ENCODE measurements at regions not wholly inside any gene's neighbourhood (a gene's known extent, or its start where the extent isn't known, plus 50 kb on each side); places are given as distances from the start of the nearest gene placed in this dataset.
"Not testable (repeated sequence)": the region's sequence is repeated elsewhere in the genome, so short reads cannot be mapped to it uniquely, and the experiment has no call there.

DNA sequence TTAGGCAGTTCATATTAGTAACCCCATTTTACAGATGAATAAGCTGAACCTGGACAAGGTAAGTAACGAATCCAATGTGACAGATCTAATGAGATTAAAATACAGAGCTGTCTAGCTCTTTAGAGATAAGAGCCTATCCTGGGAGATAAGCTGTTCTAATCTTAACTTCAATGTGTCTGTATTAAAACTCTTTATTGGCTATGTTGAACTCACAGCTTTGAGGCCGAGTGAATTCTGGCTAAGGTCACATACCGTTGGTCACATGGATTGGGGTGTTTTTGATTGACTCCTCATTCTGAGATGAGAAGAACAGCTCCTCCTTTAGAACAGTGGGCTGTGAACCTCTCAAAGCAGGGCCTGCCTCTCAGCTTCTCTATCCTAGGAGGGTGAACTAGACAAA lies 113.4 kb upstream of the EEPD1 start:
- DNase-seq = no peak

DNA sequence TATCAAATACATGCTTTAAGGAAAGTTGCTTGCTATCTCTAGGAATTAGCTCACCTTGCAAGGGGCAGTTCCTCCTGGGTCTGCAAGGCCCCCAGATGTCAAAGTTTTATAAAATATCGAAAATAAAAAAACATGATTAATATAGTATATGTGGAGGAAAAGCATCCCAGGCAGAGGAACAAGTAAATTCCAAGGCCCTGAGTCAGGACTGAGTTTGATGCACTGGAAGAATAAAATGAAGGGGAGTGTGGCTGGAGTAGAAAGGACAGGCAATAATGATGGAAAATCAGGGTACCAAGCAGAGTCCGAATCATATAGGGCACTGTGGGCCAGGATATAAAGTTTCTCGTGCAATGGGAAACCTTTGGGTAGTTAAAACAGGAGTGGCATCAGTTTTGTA lies 112.4 kb upstream of the EEPD1 start:
- DNase-seq = no peak

DNA sequence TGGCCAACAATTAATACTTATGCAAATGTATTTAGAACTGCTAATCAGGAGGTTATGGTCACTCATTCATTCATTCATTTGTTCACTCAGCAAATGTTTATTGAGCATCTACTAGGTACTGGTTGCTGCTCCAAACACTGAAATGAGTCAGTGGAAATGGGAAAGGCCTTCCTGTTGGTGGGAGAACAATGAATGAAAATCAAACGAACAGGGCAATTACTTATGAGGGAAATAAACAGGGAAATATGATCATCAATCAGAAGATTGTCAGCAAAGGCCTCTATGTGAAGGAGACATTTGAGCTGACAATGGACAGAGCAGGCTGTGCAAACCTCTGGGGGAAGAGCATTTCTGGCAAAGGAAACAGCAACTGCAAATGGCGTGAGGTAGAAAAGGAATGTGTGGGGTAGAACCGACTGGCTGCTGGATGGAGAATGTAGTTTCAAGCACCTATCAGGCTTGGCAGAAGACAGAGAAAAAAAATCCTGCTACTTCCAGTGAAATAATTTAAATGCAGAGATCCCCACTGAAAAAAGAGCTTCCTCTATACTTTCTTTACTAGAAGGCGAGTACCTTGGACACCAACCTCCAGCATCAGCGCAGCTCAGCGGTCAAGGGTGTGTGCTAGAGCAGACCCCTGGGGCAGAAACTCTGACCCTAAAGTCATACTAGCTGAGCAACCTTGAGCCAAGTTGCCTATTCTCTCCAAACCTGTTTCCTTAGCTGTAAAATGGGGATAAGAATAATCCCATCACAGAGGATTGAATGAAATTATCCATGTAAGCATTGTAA lies 108.8 kb upstream of the EEPD1 start:
- DNase-seq = no peak

DNA sequence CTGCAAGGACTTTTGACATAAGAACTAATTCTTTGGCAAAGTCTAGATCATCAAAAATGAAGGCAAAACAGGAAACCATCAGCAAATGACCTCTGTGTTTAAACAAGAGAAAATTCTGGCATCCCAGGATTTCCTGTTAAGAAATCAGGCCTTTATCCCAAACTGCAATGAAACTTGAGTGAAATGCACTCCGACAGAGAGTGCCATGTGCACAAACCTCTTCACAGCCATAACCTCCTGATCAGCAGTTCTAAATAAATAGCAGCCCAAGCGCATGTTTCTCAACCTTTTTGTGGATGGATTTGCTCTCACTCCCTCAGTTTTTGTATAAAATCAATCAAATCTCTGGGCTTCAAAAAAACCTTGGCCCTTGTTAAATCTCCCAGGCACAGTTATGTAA lies 107.7 kb upstream of the EEPD1 start:
- DNase-seq = no peak

DNA sequence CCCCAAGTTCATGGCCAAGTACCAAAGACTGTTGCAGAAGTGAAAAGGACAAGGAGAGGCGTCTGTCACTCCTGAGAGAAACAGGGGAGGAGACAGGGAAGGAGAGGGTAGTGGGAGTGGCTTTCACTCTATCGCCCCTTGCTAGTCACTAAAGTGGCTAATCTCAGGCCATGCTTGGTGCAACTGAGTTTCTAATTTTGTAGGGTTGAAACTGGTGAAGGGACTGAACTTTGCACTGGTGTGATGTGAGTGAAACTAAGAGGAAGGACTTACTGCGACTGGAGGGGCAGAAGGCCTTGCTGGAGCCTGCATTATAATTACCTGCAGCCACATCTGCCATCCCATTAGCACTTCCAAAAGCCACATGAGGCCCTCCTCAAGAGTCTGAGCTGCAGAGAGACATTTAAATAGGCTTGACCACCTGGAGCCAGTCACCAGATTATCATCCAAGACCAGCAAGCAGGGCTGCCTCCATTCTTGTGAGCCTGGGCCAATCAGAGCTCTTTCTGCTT lies 107.2 kb upstream of the EEPD1 start:
- no peak for DNase-seq

DNA sequence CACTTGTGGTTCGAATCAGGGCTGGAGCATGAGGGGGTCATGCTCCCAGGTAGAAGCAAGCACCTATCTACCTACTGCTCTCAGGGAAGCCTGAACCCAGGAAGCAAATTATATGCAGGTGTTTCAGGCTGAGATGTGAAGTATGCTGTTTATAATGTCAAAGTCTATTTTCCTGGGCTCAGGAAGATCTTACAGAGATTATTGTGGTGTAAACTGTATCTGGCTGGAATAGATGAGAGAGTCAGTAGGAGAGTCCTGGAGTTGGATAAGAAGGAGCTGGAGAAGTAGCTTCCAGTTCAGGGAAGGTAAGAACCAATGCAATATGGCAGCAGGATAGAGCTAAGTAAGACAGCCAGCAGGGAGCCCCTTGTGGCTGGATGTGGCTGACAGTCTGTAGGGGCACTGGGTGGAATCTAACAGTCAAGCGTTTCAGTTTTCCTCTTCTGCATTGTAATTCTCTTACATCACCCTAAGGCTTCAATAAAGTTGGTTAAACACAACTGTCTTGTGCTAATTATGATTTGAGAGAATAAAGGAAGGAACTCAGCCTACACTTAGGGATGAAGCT lies 105.9 kb upstream of the EEPD1 start:
- DNase-seq = peak; percentile 36

DNA sequence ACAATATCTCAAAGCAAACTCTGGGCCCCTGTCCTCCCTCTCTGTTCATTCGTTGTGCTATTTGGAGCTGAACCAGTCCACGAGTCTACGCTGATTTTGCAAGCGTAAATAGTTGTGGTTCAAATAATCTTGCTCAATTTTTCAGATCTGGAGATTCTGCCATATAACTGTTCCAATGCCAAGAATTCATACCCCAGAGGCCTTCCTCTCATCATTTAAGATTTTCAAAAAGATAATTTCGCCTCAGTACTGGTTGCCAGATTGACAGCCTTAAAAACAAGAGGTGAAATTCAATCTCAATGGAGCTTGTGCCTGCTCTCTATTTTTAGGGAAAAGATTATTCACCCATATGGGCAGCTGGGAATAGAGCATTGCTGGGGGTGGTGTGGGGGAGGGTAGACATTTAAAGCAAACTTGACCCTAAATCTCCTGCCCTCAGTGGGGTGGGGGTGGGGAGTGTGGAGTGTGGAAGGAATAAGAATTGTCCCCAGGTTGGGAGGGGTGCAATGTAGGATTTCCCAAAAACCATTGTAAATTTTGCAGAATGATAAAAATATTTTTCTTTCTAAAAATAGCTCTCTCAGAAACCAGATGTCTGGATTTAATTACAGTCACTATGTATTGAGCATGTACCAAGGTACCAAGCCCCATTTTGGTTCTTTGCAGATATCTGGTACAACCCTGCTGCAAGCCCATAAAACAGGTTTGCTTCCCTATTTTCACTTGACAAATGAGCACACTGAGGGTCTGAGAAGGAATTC lies 104.7 kb upstream of the EEPD1 start:
- no peak for DNase-seq

DNA sequence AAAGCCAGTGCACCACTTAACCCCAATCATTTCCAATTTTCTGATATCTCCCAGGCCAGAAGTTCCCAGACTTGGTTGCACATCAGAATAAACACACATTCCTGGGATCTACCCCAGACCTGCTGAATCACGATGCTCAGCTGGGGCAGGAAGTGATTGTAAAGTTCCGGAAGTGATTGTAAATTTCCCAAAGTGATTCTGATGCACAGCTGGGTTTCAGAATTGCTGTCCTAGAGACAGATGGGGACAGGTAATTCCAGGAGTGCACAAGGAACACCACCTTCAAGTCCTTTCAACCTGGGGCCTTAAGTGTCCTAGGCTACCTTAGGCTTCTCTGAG lies 104.2 kb upstream of the EEPD1 start:
- no peak for DNase-seq

DNA sequence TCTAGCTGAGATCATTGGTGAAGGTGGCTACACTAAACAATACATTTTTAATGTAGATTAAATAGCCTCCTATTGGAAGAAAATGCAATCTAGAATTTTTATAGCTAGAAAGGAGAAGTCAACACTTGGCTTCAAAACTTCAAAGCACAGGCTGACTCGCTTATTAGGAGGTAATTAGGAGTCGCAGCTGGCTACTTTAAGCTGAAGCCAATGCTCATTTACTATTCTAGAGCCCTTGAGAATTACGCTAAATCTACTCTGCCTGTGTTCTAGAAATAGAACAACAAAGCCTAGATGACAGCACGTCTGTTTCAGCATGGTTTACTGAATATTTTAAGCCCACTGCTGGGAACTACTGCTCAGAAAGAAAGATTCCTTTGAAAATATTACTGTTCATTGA lies 101.6 kb upstream of the EEPD1 start:
- no peak for DNase-seq

DNA sequence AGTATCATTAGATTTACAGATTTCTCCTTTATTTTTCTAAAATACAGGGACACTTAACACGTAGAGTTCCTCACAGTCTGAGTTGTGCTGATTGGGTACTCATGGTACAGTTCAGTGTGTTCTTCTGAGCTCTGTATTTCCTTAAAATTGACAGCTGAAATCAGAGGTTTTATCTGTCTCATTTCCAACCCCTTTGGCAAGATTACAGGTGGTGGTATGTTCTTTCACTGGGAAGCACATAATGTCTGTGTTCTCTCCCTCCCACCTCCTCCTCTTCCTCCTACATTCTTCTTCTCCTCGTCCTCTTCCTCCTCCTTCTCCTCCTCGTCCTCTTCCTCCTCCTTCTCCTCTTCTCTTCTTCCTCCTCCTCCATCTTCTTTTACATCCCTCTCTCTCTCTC lies 99.5 kb upstream of the EEPD1 start:
- no peak for DNase-seq

DNA sequence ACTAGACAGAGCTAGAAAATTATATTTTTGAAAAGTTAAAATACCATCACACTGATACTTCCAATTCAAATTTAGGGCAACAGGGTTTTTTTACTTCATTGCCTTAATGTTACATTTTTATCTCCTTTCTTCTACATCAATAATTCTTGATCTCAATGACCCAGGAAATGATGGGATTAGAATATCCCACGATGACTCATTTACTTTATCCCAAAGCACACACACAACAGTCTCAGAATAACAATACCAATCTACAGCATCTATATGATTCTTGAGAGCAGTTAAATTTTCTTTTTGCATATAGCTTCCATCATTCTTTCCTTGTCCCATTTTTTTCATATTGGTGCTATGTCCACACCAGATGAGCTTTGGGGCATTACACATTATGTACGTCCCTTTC lies 98.4 kb upstream of the EEPD1 start:
- no peak for DNase-seq

DNA sequence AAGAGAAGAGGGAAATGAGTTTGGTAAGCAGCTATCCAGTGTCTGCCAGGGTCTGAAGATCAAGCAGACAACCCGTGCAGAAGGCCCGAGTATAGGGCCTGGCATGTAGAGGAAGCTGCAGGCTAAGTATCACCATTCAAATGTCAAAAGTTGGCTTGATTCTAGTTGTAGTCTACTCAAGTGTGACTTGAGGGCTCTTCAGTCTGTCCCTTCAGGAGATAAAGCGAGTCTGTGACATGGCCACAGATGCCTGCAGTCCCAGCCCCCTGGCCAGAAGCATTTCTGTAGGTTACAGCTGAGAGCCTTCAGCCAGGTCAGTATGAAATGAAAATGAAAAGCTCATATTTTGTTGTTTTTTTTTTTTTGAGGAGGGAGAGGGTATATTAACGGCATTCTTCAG lies 97.8 kb upstream of the EEPD1 start:
- DNase-seq = no peak

DNA sequence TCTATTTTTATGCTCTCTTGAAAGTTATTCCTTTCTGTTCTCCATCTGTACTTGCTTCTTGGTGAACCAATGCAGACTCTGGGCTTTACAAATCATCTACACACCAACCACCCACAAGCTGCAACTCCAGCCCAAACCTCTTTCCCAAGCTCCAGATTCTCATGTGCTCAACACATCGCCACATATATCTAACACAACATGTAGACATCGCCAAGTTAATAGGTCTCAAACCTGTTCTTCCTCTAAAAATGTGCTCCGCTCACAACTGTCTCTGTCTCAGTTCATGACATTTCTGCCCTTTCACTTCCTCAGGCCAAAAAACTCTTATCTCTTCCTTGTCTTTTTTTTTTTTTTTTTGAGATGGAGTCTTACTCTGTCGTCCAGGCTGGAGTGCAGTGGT lies 95.7 kb upstream of the EEPD1 start:
- DNase-seq = no peak

DNA sequence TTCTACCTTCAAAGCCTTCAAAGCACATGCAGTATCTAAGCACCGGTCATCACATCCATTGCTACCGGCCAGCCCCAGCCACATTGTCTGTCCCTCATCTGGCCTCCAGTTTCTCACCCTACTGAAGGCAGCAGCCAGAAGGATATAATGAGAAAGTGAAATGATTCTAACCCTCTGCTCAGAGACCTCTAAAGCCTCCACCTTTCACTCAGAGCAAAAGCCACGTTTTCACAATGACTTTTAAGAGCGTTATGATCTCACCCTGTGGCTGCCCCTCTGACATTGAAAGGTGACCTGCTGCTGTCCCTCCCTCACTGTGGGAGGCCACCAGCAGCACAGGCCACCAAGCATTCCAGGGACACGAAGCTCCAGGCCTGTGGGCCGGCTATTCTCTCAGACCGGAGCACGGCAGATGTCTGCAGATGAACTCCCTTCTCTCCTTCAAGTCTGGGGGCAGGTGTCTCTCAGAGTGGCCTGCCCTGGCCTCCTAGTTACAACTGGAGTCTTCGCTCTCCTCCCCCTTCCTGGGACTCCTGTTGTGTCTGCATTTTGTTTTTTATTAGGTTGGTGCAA lies 94.9 kb upstream of the EEPD1 start:
- no peak for DNase-seq

DNA sequence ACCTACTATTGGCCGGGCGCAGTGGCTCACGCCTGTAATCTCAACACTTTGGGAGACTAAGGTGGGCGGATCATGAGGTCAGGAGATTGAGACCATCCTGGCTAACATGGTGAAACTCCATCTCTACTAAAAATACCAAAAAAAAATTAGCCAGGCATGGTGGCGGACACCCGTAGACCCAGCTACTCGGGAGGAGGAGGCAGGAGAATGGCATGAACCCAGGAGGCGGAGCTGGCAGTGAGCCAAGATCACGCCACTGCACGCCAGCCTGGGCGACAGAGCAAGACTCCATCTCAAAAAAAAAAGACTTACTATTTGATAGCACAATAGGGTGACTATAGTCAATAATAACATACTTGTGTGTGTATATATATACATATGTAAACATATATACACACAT lies 92.7 kb upstream of the EEPD1 start:
- not testable (repeated sequence) for DNase-seq

DNA sequence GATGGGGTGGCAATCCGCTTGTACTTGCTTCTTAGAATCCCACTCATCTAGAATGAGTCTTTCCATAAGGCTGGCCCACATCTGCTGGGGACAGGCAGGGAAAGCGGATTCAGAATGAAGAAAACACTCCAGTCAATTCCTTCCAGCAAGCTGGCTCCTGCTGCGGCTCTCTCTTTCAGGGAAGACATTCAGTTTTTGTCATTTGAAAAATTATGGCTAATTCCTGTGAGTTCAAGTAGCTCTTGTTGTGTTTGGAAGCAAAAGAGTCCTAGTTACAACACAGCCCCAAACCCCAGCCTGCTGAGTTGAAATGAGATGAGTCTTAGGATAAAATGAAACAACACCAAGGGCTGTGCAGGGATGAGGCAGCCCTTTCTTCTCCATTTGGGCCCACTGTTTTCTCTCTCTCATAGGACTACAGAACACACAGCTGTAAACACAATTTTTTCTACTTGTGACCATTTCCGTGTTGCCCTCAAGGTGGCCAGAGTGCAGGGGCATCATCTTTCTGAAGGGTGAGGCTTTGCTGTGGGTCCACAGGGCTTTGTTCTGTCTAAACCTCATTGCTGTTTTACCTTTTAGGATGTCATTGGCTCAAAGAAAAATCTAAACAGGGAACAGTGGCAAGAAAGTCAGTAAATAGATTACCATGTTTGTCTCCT lies 90.8 kb upstream of the EEPD1 start:
- no peak for DNase-seq

DNA sequence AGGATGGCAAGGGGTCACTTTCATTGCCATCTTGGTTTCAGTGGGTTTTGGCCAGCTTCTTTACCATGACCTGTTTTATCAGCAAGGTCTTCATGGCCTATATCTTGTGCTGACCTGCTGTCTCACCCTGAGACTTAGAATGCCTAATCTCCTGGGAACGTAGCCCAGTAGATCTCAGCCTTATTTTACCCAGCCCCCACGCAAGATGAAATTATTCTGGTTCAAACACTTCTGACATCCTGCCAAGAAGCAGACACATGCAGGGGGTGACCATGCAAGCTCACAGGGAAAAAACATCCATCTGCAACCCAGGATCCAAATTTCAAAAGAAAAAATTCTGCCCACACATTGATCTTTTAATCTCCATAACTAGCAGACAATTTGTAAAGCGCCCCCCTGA lies 88.4 kb upstream of the EEPD1 start:
- no peak for DNase-seq

DNA sequence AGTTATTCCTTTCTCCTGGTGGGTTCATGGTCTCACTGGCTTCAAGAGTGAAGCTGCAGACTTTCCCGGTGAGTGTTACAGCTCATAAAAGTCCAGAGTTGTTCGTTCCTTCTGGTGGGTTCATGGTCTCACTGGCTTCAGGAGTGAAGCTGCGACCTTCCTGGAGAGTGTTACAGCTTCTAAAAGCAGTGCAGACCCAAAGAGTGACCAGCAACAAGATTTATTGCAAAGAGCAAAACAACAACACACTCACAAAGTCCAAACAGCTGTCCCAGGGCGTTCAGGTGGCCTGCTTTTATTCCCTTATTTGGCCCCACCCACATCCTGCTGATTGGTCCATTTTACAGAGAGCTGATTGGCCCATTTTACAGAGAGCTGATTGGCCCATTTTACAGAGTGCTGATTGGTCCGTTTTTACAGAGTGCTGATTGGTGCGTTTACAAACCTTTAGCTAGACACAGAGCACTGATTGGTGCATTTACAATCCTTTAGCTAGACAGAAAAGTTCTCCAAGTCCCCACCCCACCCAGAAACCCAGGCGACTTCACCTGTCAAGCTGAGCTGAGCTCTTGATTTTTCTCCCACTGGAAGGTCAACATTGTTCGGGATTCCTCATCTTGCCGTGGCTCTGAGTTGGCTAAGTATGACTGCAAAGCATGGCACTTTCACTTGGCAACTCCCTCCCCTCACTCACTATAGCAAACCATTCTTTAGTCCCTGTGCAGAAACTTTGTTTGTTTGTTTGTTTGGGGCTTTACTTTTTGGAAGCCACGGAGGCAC lies 87.3 kb upstream of the EEPD1 start:
- not testable (repeated sequence) for DNase-seq

DNA sequence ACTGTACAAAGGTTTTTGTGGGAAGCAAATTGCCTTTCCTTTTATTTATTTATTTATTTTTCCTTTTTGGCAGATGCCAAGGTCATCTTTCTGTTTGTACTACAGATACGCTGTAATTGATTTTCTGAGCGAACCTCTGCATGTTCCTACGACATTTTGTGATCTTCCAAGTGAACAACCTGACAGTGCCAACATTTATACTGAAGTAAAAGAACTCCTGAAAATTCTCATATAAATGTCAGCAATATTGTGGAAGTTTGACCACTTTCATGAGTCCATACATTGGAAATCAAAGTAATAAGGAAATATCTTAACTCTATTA lies 86.8 kb upstream of the EEPD1 start:
- no peak for DNase-seq

DNA sequence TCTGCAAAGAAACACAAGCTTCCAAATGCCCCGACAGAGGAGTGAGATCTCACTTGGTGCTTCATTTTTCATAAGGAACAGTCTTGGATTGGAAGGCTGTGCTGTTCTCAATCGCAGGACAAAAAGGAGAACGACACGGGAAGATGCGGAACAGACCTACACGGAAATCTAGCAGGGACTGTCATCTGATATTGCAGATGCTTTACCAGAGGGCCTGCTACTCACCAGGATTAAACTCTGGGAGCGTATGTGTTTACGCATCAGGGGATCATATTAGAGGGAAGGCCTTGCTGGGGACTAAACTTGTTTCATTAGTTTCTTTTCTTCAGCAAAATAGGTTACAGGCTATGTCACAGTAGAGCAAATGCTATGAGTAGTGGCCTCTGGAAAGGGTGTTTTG lies 82.8 kb upstream of the EEPD1 start:
- DNase-seq = no peak

DNA sequence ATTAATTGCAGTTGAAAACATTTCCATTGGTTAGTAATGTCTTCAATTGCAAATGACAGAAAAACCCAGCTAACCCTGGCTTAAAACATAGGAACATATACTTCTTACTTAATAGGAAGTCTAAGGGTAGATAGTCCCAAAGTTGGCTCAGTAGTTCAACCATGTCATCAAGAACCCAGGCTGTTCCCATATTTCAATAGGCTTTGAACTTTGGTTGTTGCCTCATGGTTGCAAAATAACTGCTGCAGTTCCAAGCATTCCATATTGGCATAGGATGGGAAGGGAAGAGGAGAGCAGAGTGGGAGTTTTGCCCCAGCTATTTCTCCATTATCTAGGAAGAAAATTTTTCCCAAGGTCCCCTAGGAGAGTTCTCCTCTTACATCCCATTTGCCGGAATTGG lies 81.4 kb upstream of the EEPD1 start:
- DNase-seq = no peak

DNA sequence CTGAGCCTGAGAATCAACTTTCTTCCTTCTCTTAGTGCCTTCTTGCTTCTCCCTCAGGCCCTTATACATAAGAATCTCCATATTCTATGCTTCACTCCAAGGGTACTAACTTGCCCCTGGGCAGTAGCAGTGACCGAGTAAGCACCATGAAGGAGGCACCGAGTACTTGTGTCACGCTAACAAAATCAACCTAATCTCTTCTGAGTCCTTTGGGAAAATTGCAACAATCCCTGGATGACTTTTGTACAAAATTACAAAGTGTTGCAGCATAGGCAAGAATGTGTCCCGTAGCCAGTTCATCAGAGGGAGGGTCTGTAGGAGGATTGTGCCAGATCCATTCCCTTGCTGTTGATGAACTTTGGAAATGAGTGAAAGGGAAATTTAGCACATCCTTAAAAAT lies 80.4 kb upstream of the EEPD1 start:
- DNase-seq = no peak

DNA sequence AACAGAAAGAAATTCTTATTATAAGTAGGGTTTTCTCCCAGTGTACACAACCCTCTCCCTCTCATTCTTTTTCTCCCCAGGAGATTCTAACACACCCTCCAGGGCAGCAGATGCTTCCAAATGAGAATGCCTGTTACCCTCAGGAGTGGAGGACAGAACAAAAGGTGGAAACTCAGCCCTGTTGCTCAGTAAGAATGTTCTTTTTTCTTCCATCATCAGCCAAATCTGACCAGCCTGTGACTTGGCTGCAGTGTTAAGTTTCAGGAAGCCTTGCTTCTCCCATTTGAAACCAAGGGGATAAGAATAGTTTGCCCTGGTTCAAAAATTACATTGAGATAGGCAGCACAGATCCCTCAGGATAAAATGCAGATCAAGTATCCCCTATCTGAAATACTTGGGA lies 77.5 kb upstream of the EEPD1 start:
- peak; percentile 82 for DNase-seq

Measured in NCI-H146 (cell line).